ENCODE measurements at regions not wholly inside any gene's neighbourhood (a gene's known extent, or its start where the extent isn't known, plus 50 kb on each side); places are given as distances from the start of the nearest gene placed in this dataset.

- no peak for DNase-seq
- TF ChIP-seq GATA1 (IDR thresholded peaks at IDR 0.05; ENCODE audit: low read depth, low read length) (no peak), POLR2A (IDR thresholded peaks at IDR 0.05; ENCODE audit: low read length) (no peak)
Measured at GRCh38 chr9:89837934-89838310, 233.1 kb downstream of the GADD45G start.

GRCh38 chr9:89838621-89839020, 233.8 kb downstream of the GADD45G start:
- TF ChIP-seq POLR2A (IDR thresholded peaks at IDR 0.05; ENCODE audit: low read length), result no peak
- TF ChIP-seq GATA1 (IDR thresholded peaks at IDR 0.05; ENCODE audit: low read depth, low read length), result no peak
- DNase-seq, result no peak

- no peak for DNase-seq
Measured at GRCh38 chr9:89839449-89839848, 234.6 kb downstream of the GADD45G start.

GRCh38 chr9:89839952-89840351, 235.1 kb downstream of the GADD45G start:
- DNase-seq, result no peak
- no peak for TF ChIP-seq POLR2A (IDR thresholded peaks at IDR 0.05; ENCODE audit: low read length)
- no peak for TF ChIP-seq GATA1 (IDR thresholded peaks at IDR 0.05; ENCODE audit: low read depth, low read length)

More at GRCh38 chr9:89839449-89839848, 234.6 kb downstream of the GADD45G start:
- TF ChIP-seq GATA1 (IDR thresholded peaks at IDR 0.05; ENCODE audit: low read depth, low read length) (no peak), POLR2A (IDR thresholded peaks at IDR 0.05; ENCODE audit: low read length) (no peak)

- DNase-seq, result no peak
- TF ChIP-seq GATA1 (IDR thresholded peaks at IDR 0.05; ENCODE audit: low read depth, low read length) (no peak), POLR2A (IDR thresholded peaks at IDR 0.05; ENCODE audit: low read length) (no peak)
Measured at GRCh38 chr9:89841456-89841855, 236.6 kb downstream of the GADD45G start.

- DNase-seq, result no peak
- no peak for TF ChIP-seq POLR2A (IDR thresholded peaks at IDR 0.05; ENCODE audit: low read length)
- no peak for TF ChIP-seq GATA1 (IDR thresholded peaks at IDR 0.05; ENCODE audit: low read depth, low read length)
Measured at GRCh38 chr9:89842267-89842768, 237.5 kb downstream of the GADD45G start.

GRCh38 chr9:89843074-89843473, 238.3 kb downstream of the GADD45G start:
- TF ChIP-seq POLR2A (IDR thresholded peaks at IDR 0.05; ENCODE audit: low read length) (no peak), GATA1 (IDR thresholded peaks at IDR 0.05; ENCODE audit: low read depth, low read length) (no peak)
- DNase-seq, result no peak

- TF ChIP-seq POLR2A (IDR thresholded peaks at IDR 0.05; ENCODE audit: low read length), result no peak
- no peak for TF ChIP-seq GATA1 (IDR thresholded peaks at IDR 0.05; ENCODE audit: low read depth, low read length)
- no peak for DNase-seq
Measured at GRCh38 chr9:89843591-89843990, 238.8 kb downstream of the GADD45G start.

GRCh38 chr9:89844075-89844474, 239.3 kb downstream of the GADD45G start:
- DNase-seq, result no peak
- TF ChIP-seq POLR2A (IDR thresholded peaks at IDR 0.05; ENCODE audit: low read length) (no peak), GATA1 (IDR thresholded peaks at IDR 0.05; ENCODE audit: low read depth, low read length) (no peak)

- TF ChIP-seq POLR2A (IDR thresholded peaks at IDR 0.05; ENCODE audit: low read length), result no peak
- no peak for TF ChIP-seq GATA1 (IDR thresholded peaks at IDR 0.05; ENCODE audit: low read depth, low read length)
- DNase-seq, result no peak
Measured at GRCh38 chr9:89844535-89844934, 239.7 kb downstream of the GADD45G start.

GRCh38 chr9:89845321-89845720, 240.5 kb downstream of the GADD45G start:
- TF ChIP-seq GATA1 (IDR thresholded peaks at IDR 0.05; ENCODE audit: low read depth, low read length) (no peak), POLR2A (IDR thresholded peaks at IDR 0.05; ENCODE audit: low read length) (no peak)
- no peak for DNase-seq

- TF ChIP-seq POLR2A (IDR thresholded peaks at IDR 0.05; ENCODE audit: low read length) (no peak), GATA1 (IDR thresholded peaks at IDR 0.05; ENCODE audit: low read depth, low read length) (no peak)
Measured at GRCh38 chr9:89845862-89846261, 241.1 kb downstream of the GADD45G start.

GRCh38 chr9:89848060-89849040, 243.5 kb downstream of the GADD45G start:
- no peak for DNase-seq
- no peak for TF ChIP-seq POLR2A (IDR thresholded peaks at IDR 0.05; ENCODE audit: low read length)
- no peak for TF ChIP-seq GATA1 (IDR thresholded peaks at IDR 0.05; ENCODE audit: low read depth, low read length)

More at GRCh38 chr9:89845862-89846261, 241.1 kb downstream of the GADD45G start:
- DNase-seq, result no peak

- no peak for DNase-seq
- TF ChIP-seq POLR2A (IDR thresholded peaks at IDR 0.05; ENCODE audit: low read length), result no peak
- no peak for TF ChIP-seq GATA1 (IDR thresholded peaks at IDR 0.05; ENCODE audit: low read depth, low read length)
Measured at GRCh38 chr9:89849096-89849495, 244.3 kb downstream of the GADD45G start.

GRCh38 chr9:89850153-89850552, 245.3 kb downstream of the GADD45G start:
- DNase-seq, result no peak
- TF ChIP-seq POLR2A (IDR thresholded peaks at IDR 0.05; ENCODE audit: low read length) (no peak), GATA1 (IDR thresholded peaks at IDR 0.05; ENCODE audit: low read depth, low read length) (no peak)
